HCT116 (cell line): ENCODE measurements at regions not wholly inside any gene's neighbourhood (a gene's known extent, or its start where the extent isn't known, plus 50 kb on each side); places are given as distances from the start of the nearest gene placed in this dataset.

Experiments
- ATAC-seq: fragments of 200-7000 bp; cut with Tn5 transposase; 2 replicates; pipeline ENCODE4 v1.9.1; 2020; ENCODE audit warnings: mild to moderate bottlenecking, moderate library complexity
- BruUV-seq: library from RNA; stranded (reverse); fragments of 400-500 nt; replicated peaks from 2 replicates; lab custom pipeline; 2021; lab: Mats Ljungman, UMichigan
- CTCF ChIA-PET: fragments of 300-600 bp; sonication (Branson Sonifier 250); formaldehyde crosslinking; loops from one replicate; lab custom pipeline; 2021; ENCODE audit warnings: antibody characterized with exemption; lab: Charles Lee
- POLR2A ChIA-PET: fragments of 300-600, 350-600 bp; sonication (Branson Sonifier 250); formaldehyde crosslinking; loops from one replicate; lab custom pipeline; 2021; ENCODE audit warnings: antibody characterized with exemption; lab: Charles Lee
- RAD21 ChIA-PET, 2 experiments: fragments of 300-600 bp; sonication (Branson Sonifier 250); formaldehyde crosslinking; loops; one replicate each; lab custom pipeline; 2023; ENCODE audit warnings: low total read pairs in 2 of 2; ENCODE audit not compliant: uncharacterized antibody in 2 of 2, unreplicated experiment in 2 of 2, low non-redundant PET in 1 of 2; lab: Charles Lee
- DNase-seq: peaks from one replicate; pipeline ENCODE4 v3.0.0-alpha.2; 2010; ENCODE audit warnings: low read depth, low spot score
- H2AFZ ChIP-seq: fragments of 200-600 bp; shearing (Covaris generic), sonication (generic); 2 replicates; pipeline ENCODE4 v1.6.1; 2017; ENCODE audit warnings: low read depth, mixed run types, mixed read lengths, antibody characterized with exemption, low read length; ENCODE audit not compliant: poor library complexity, severe bottlenecking
- H3K27ac ChIP-seq: 2 replicates; pipeline ENCODE4 v1.5.1; 2012; ENCODE audit warnings: low read depth, low read length
- H3K27me3 ChIP-seq: fragments of 200-600 bp; sonication (generic); 2 replicates; pipeline ENCODE4 v1.6.1; 2016; ENCODE audit warnings: mixed run types, low read length, mixed read lengths; ENCODE audit not compliant: insufficient read depth
- H3K36me3 ChIP-seq, 2 experiments: fragments of 200-500 bp in 1 of 2; fragments of 200-600 bp in 1 of 2; sonication (Bioruptor generic) in 1 of 2; sonication (generic) in 1 of 2; 2 replicates each; pipeline versions ENCODE4 v1.5.1 to v1.6.1; 2014 to 2016; ENCODE audit warnings: low read length in 2 of 2, inconsistent platforms in 1 of 2, mixed read lengths in 1 of 2, mixed run types in 1 of 2; ENCODE audit not compliant: insufficient read depth in 2 of 2, control insufficient read depth in 1 of 2
- H3K4me1 ChIP-seq, 2 experiments: fragments of 200-600 bp in 1 of 2; sonication (generic) in 1 of 2; 2 replicates each; pipeline versions ENCODE4 v1.5.1 to v1.6.1; 2012 to 2017; ENCODE audit warnings: low read length in 2 of 2, inconsistent platforms in 1 of 2, mild to moderate bottlenecking in 1 of 2, mixed read lengths in 1 of 2, mixed run types in 1 of 2, moderate library complexity in 1 of 2; ENCODE audit not compliant: insufficient read depth in 2 of 2, control insufficient read depth in 1 of 2
- H3K4me2 ChIP-seq: fragments of 200-600 bp; sonication (generic); 2 replicates; pipeline ENCODE4 v1.6.1; 2017; ENCODE audit warnings: mixed run types, low read length, mixed read lengths
- H3K4me3 ChIP-seq, 2 experiments: fragments of 200-600 bp in 1 of 2; sonication (generic) in 1 of 2; replicated peaks in 1 of 2; 2 replicates each; pipeline ENCODE4 v1.5.1; 2011 to 2016; ENCODE audit warnings: low read length in 2 of 2, control low read depth in 1 of 2, low read depth in 1 of 2, mild to moderate bottlenecking in 1 of 2, mixed read lengths in 1 of 2, mixed run types in 1 of 2
- H3K79me2 ChIP-seq: fragments of 200-600 bp; sonication (generic); 2 replicates; pipeline ENCODE4 v1.6.1; 2017; ENCODE audit warnings: mild to moderate bottlenecking, mixed run types, low read length, moderate library complexity, mixed read lengths; ENCODE audit not compliant: insufficient read depth
- H3K9ac ChIP-seq: fragments of 200-600 bp; sonication (generic); 2 replicates; pipeline ENCODE4 v1.6.1; 2016; ENCODE audit warnings: low read length, mixed read lengths
- H3K9me2 ChIP-seq: fragments of 200-600 bp; sonication (generic), shearing (Covaris generic); 2 replicates; pipeline ENCODE4 v1.6.1; 2017; ENCODE audit warnings: mixed run types, mild to moderate bottlenecking, moderate library complexity; ENCODE audit not compliant: insufficient read depth
- H3K9me3 ChIP-seq, 2 experiments: fragments of 200-500 bp in 1 of 2; fragments of 200-600 bp in 1 of 2; sonication (Bioruptor generic) in 1 of 2; sonication (generic) in 1 of 2; 2 replicates each; pipeline ENCODE4 v1.6.1; 2014 to 2017; ENCODE audit warnings: low read length in 2 of 2, mixed read lengths in 2 of 2, inconsistent platforms in 1 of 2, low read depth in 1 of 2, mild to moderate bottlenecking in 1 of 2, mixed run types in 1 of 2, moderate library complexity in 1 of 2; ENCODE audit not compliant: control insufficient read depth in 1 of 2, insufficient read depth in 1 of 2
- H4K20me1 ChIP-seq: fragments of 200-600 bp; sonication (generic), shearing (Covaris generic); 2 replicates; pipeline ENCODE4 v1.6.1; 2017; ENCODE audit warnings: mixed run types, mild to moderate bottlenecking, moderate library complexity; ENCODE audit not compliant: insufficient read depth
- CEBPB ChIP-seq: IDR thresholded peaks from 2 replicates; pipeline ENCODE4 v1.6.1; 2012; ENCODE audit warnings: low read depth
- ELF1 ChIP-seq: IDR thresholded peaks from 2 replicates; pipeline ENCODE4 v1.6.1; 2012; ENCODE audit warnings: low read depth, borderline replicate concordance
- EZH2 ChIP-seq: fragments of 200-600 bp; sonication (generic); IDR thresholded peaks from 2 replicates; pipeline ENCODE4 v1.6.1; 2017; ENCODE audit warnings: antibody characterized with exemption, mixed run types
- EZH2phosphoT487 ChIP-seq: fragments of 200-600 bp; IDR thresholded peaks from 2 replicates; pipeline ENCODE4 v1.6.1; 2018; ENCODE audit warnings: antibody characterized with exemption, borderline replicate concordance
- JUND ChIP-seq: IDR thresholded peaks from 2 replicates; pipeline ENCODE4 v1.6.1; 2012
- MAX ChIP-seq: IDR thresholded peaks from 2 replicates; pipeline ENCODE4 v1.6.1; 2012
- POLR2A ChIP-seq: IDR thresholded peaks from 2 replicates; pipeline ENCODE4 v1.7.0; 2011; ENCODE audit warnings: borderline replicate concordance; ENCODE audit not compliant: insufficient read depth, insufficient read length; ENCODE audit errors: extremely low read depth
- RAD21 ChIP-seq: IDR thresholded peaks from 2 replicates; pipeline ENCODE4 v1.6.1; 2012; ENCODE audit warnings: low read depth, mild to moderate bottlenecking
- SRF ChIP-seq: IDR thresholded peaks from 2 replicates; pipeline ENCODE4 v1.6.1; 2012; ENCODE audit warnings: low read depth
- TCF7L2 ChIP-seq: IDR thresholded peaks from 2 replicates; pipeline ENCODE4 v1.7.0; 2011; ENCODE audit warnings: borderline replicate concordance, inconsistent platforms; ENCODE audit not compliant: insufficient read depth, insufficient read length; ENCODE audit errors: extremely low read depth
- YY1 ChIP-seq: IDR thresholded peaks from 2 replicates; pipeline ENCODE4 v1.6.1; 2011; ENCODE audit warnings: low read length, low read depth, moderate library complexity, mild to moderate bottlenecking; ENCODE audit not compliant: insufficient replicate concordance; ENCODE audit errors: extremely low read depth
- ZNF274 ChIP-seq: fragments of 200-500 bp; sonication (Bioruptor generic); IDR thresholded peaks from 2 replicates; pipeline ENCODE4 v1.6.1; 2014; ENCODE audit warnings: mild to moderate bottlenecking, low read depth, low read length, inconsistent platforms
- intact Hi-C: fragments of 100-400 bp; cut with micrococcal nuclease; formaldehyde crosslinking; loops from 2 replicates; pipeline ENCODE4 v1.10.0; 2022
- TF ChIP-seq, protein P1 (sequence below), 3 experiments: fragments of 200-600 bp in 1 of 3; sonication (generic) in 1 of 3; IDR thresholded peaks in 2 of 3; conservative IDR thresholded peaks in 1 of 3; 2 replicates each; pipeline ENCODE4 v1.5.1; 2012 to 2017; ENCODE audit warnings: low read depth in 2 of 3, low read length in 2 of 3, antibody characterized with exemption in 1 of 3, borderline replicate concordance in 1 of 3, control low read depth in 1 of 3, mild to moderate bottlenecking in 1 of 3, mixed read lengths in 1 of 3, mixed run types in 1 of 3, moderate library complexity in 1 of 3; ENCODE audit not compliant: insufficient read depth in 1 of 3
- TF ChIP-seq, protein P2 (sequence below): IDR thresholded peaks from 2 replicates; pipeline ENCODE4 v1.6.1; 2012
- TF ChIP-seq, protein P3 (sequence below): IDR thresholded peaks from 2 replicates; pipeline ENCODE4 v1.6.1; 2012; ENCODE audit warnings: low read depth

DNA sequence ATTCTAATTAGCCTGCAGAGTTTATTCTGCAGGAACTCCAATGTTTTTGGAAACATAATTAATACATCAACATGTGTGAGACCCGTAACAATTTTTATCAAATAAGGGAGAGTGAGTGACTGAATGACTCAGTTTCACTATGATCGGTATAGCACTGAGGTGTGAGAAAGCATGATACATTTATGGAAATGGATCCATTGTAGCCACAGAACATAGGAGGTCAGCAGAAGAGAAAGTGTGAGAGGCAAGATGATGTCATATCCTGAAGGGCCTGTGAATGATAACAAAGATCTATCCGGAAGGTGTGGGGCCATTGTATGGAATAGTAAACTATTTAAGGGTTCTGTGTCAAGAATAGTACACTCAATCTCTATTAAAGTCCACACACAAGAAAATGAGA, 1406.1 kb upstream of the TENM4 start:
- H3K27ac ChIP-seq = no peak overlapping the region
- intact Hi-C loops = no loop called here
- no peaks in the 10 kb centered on the region for H3K9me2 ChIP-seq
- no peak overlapping the region for H3K4me2 ChIP-seq
- no peaks in the 10 kb centered on the region for H3K27me3 ChIP-seq
- BruUV-seq = no TSS peak
- no peak overlapping the region for H3K4me3 ChIP-seq
- H3K4me1 ChIP-seq = no peaks in the 10 kb centered on the region
- CTCF ChIA-PET = no interaction called here
- DNase-seq (no peak), ATAC-seq (no peak)
- H4K20me1 ChIP-seq = no peaks in the 10 kb centered on the region
- no peaks in the 10 kb centered on the region for H3K79me2 ChIP-seq
- H2AFZ ChIP-seq = no peak overlapping the region
- H3K36me3 ChIP-seq = no peaks in the 10 kb centered on the region
- POLR2A ChIA-PET = no interaction called here
- TF ChIP-seq POLR2A = no peak
- TF ChIP-seq, protein P1, sequence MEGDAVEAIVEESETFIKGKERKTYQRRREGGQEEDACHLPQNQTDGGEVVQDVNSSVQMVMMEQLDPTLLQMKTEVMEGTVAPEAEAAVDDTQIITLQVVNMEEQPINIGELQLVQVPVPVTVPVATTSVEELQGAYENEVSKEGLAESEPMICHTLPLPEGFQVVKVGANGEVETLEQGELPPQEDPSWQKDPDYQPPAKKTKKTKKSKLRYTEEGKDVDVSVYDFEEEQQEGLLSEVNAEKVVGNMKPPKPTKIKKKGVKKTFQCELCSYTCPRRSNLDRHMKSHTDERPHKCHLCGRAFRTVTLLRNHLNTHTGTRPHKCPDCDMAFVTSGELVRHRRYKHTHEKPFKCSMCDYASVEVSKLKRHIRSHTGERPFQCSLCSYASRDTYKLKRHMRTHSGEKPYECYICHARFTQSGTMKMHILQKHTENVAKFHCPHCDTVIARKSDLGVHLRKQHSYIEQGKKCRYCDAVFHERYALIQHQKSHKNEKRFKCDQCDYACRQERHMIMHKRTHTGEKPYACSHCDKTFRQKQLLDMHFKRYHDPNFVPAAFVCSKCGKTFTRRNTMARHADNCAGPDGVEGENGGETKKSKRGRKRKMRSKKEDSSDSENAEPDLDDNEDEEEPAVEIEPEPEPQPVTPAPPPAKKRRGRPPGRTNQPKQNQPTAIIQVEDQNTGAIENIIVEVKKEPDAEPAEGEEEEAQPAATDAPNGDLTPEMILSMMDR (IDR thresholded peaks at IDR 0.05 in 2 of 3, conservative IDR thresholded peaks at IDR 0.05 in 1 of 3; ENCODE audit: borderline replicate concordance in 1 of 3, insufficient read depth in 1 of 3, low read depth in 2 of 3, low read length in 2 of 3) = no peak
- TF ChIP-seq, protein P2, sequence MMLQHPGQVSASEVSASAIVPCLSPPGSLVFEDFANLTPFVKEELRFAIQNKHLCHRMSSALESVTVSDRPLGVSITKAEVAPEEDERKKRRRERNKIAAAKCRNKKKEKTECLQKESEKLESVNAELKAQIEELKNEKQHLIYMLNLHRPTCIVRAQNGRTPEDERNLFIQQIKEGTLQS = no peak
- no peak for TF ChIP-seq TCF7L2
- no peak for TF ChIP-seq CEBPB
- TF ChIP-seq EZH2 = no peak
- TF ChIP-seq EZH2phosphoT487 = no peak
- TF ChIP-seq, protein P3, sequence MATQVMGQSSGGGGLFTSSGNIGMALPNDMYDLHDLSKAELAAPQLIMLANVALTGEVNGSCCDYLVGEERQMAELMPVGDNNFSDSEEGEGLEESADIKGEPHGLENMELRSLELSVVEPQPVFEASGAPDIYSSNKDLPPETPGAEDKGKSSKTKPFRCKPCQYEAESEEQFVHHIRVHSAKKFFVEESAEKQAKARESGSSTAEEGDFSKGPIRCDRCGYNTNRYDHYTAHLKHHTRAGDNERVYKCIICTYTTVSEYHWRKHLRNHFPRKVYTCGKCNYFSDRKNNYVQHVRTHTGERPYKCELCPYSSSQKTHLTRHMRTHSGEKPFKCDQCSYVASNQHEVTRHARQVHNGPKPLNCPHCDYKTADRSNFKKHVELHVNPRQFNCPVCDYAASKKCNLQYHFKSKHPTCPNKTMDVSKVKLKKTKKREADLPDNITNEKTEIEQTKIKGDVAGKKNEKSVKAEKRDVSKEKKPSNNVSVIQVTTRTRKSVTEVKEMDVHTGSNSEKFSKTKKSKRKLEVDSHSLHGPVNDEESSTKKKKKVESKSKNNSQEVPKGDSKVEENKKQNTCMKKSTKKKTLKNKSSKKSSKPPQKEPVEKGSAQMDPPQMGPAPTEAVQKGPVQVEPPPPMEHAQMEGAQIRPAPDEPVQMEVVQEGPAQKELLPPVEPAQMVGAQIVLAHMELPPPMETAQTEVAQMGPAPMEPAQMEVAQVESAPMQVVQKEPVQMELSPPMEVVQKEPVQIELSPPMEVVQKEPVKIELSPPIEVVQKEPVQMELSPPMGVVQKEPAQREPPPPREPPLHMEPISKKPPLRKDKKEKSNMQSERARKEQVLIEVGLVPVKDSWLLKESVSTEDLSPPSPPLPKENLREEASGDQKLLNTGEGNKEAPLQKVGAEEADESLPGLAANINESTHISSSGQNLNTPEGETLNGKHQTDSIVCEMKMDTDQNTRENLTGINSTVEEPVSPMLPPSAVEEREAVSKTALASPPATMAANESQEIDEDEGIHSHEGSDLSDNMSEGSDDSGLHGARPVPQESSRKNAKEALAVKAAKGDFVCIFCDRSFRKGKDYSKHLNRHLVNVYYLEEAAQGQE = no peak
- no peak for TF ChIP-seq YY1
- TF ChIP-seq ELF1 = no peak
- no peak for TF ChIP-seq MAX
- TF ChIP-seq JUND = no peak
- TF ChIP-seq RAD21 = no peak
- no peak for TF ChIP-seq SRF
- no peak for TF ChIP-seq ZNF274
- peaks cover 0 to 19% of the 10 kb centered on the region in 2 experiments; a peak in 2 of 4 replicates for H3K9me3 ChIP-seq
- H3K9ac ChIP-seq = no peak overlapping the region
- RAD21 ChIA-PET = no interaction called here
